CD14-positive monocyte (primary cell): ENCODE measurements at regions not wholly inside any gene's neighbourhood (a gene's known extent, or its start where the extent isn't known, plus 50 kb on each side); places are given as distances from the start of the nearest gene placed in this dataset.

Experiments
- DNase-seq, 3 donors: peaks; one replicate each; pipeline ENCODE4 v3.0.0-alpha.2; 2011 to 2022
- H2AFZ ChIP-seq: 2 replicates; pipeline ENCODE4 v1.6.0; 2012; ENCODE audit warnings: mild to moderate bottlenecking, low read depth, low read length, inconsistent platforms; ENCODE audit not compliant: insufficient read depth, poor library complexity, severe bottlenecking
- H3K27ac ChIP-seq, 2 donors: 1 replicate in 1 of 2; 2 replicates in 1 of 2; pipeline ENCODE4 v1.5.1; 2012 to 2013; ENCODE audit warnings: low read length in 2 of 2, control low read depth in 1 of 2, inconsistent platforms in 1 of 2, low read depth in 1 of 2, mild to moderate bottlenecking in 1 of 2
- H3K27me3 ChIP-seq, 2 donors: one replicate each; pipeline versions ENCODE4 v1.6.0 to v1.6.1; 2011 to 2013; ENCODE audit warnings: low read length in 2 of 2; ENCODE audit not compliant: control insufficient read depth in 2 of 2, insufficient read depth in 2 of 2
- H3K36me3 ChIP-seq, 2 donors: replicated peaks in 1 of 2; 1 replicate in 1 of 2; 2 replicates in 1 of 2; pipeline versions ENCODE4 v1.5.1 to v1.6.1; 2012 to 2013; ENCODE audit warnings: low read length in 2 of 2, control low read depth in 1 of 2, inconsistent platforms in 1 of 2, mild to moderate bottlenecking in 1 of 2; ENCODE audit not compliant: insufficient read depth in 2 of 2, control insufficient read depth in 1 of 2
- H3K4me1 ChIP-seq, 2 donors: 1 replicate in 1 of 2; 2 replicates in 1 of 2; pipeline versions ENCODE4 v1.5.1 to v1.6.1; 2012 to 2013; ENCODE audit warnings: low read length in 2 of 2, control low read depth in 1 of 2, inconsistent platforms in 1 of 2, mild to moderate bottlenecking in 1 of 2, moderate library complexity in 1 of 2; ENCODE audit not compliant: insufficient read depth in 2 of 2, control insufficient read depth in 1 of 2
- H3K4me2 ChIP-seq: replicated peaks from 2 replicates; pipeline ENCODE3; 2012; ENCODE audit warnings: low read length, moderate library complexity, mild to moderate bottlenecking; ENCODE audit not compliant: poor library complexity, severe bottlenecking; ENCODE audit errors: extremely low read depth
- H3K4me3 ChIP-seq, 3 experiments: fragments of 200-600 bp in 1 of 3; sonication (generic) in 1 of 3; replicated peaks in 1 of 3; 1 replicate in 2 of 3; 2 replicates in 1 of 3; pipeline ENCODE4 v1.5.1; 2011 to 2013; ENCODE audit warnings: low read length in 3 of 3, mild to moderate bottlenecking in 3 of 3, control low read depth in 2 of 3, low read depth in 2 of 3, inconsistent platforms in 1 of 3, moderate library complexity in 1 of 3
- H3K79me2 ChIP-seq: 2 replicates; pipeline ENCODE4 v1.6.0; 2012; ENCODE audit warnings: mild to moderate bottlenecking, control low read depth, inconsistent platforms, low read length, moderate library complexity; ENCODE audit not compliant: insufficient read depth
- H3K9ac ChIP-seq: 2 replicates; pipeline ENCODE4 v1.6.0; 2017; ENCODE audit warnings: low read length, mild to moderate bottlenecking; ENCODE audit not compliant: insufficient read depth, poor library complexity, severe bottlenecking
- H3K9me3 ChIP-seq, 2 donors: replicated peaks in 1 of 2; 1 replicate in 1 of 2; 2 replicates in 1 of 2; pipeline versions ENCODE4 v1.5.1 to v1.6.1; 2012 to 2013; ENCODE audit warnings: low read length in 2 of 2, control low read depth in 1 of 2; ENCODE audit not compliant: control insufficient read depth in 1 of 2, insufficient read depth in 1 of 2
- H4K20me1 ChIP-seq: 2 replicates; pipeline ENCODE4 v1.6.0; 2012; ENCODE audit warnings: mild to moderate bottlenecking, low read length, control low read depth, moderate library complexity; ENCODE audit not compliant: insufficient read depth
- H3K27ac Mint-ChIP-seq, 7 donors: one replicate each; pipeline ENCODE4 v1.8.0; 2020; ENCODE audit warnings: mild to moderate bottlenecking in 7 of 7, mixed read lengths in 7 of 7, moderate library complexity in 6 of 7, inconsistent platforms in 2 of 7
- H3K27me3 Mint-ChIP-seq, 3 donors: one replicate each; pipeline ENCODE4 v1.8.0; 2021 to 2022; ENCODE audit warnings: low read depth in 3 of 3, mild to moderate bottlenecking in 3 of 3, mixed read lengths in 3 of 3, moderate library complexity in 3 of 3, inconsistent platforms in 1 of 3
- H3K36me3 Mint-ChIP-seq, 2 donors: one replicate each; pipeline ENCODE4 v1.8.0; 2020; ENCODE audit warnings: mixed read lengths in 2 of 2, inconsistent platforms in 1 of 2, mild to moderate bottlenecking in 1 of 2
- H3K4me1 Mint-ChIP-seq: one replicate; pipeline ENCODE4 v1.8.0; 2020; ENCODE audit warnings: mild to moderate bottlenecking, mixed read lengths
- H3K4me3 Mint-ChIP-seq, 2 donors: one replicate each; pipeline ENCODE4 v1.8.0; 2020; ENCODE audit warnings: mild to moderate bottlenecking in 2 of 2, mixed read lengths in 2 of 2, moderate library complexity in 1 of 2
- H3K9me3 Mint-ChIP-seq, 7 donors: one replicate each; pipeline ENCODE4 v1.8.0; 2020 to 2022; ENCODE audit warnings: mixed read lengths in 7 of 7, mild to moderate bottlenecking in 6 of 7, moderate library complexity in 6 of 7, inconsistent platforms in 2 of 7
- CTCF ChIP-seq: fragments of 200-600 bp; IDR thresholded peaks from one replicate; pipeline ENCODE4 v1.8.0; 2022; ENCODE audit warnings: antibody characterized with exemption, mild to moderate bottlenecking
- WGBS: methylation state at CpG from one replicate; pipeline ENCODE4 v1.1.5; 2013; ENCODE audit warnings: missing lambda C conversion rate; ENCODE audit not compliant: insufficient coverage; 5-methylcytosine and 5-hydroxymethylcytosine counted together
- intact Hi-C, 2 donors: fragments of 100-400 bp; cut with micrococcal nuclease; formaldehyde crosslinking; loops; one replicate each; pipeline versions ENCODE4 v1.15.0 to v1.15.1; 2023

- peak overlapping the region in 1 of 7 donors; percentile 33 for H3K27ac Mint-ChIP-seq
- no peak for TF ChIP-seq CTCF
- peaks cover 17 to 24% of the 10 kb centered on the region in 2 donors for H3K9me3 ChIP-seq
Measured at GRCh38 chr18:39801848-39802247, 2153.2 kb upstream of the PIK3C3 start.

GRCh38 chr18:39801010-39801409 lies 2154.0 kb upstream of the PIK3C3 start:
- peaks cover 17 to 24% of the 10 kb centered on the region in 2 donors for H3K9me3 ChIP-seq
- peaks cover 0 to 2% (median 1%) of the 10 kb centered on the region in 3 donors for H3K27me3 Mint-ChIP-seq
- no peak for TF ChIP-seq CTCF
- intact Hi-C loops, result no loop called here
- no peak overlapping the region for H3K4me2 ChIP-seq
- H3K4me1 ChIP-seq, result peaks cover 3 to 6% of the 10 kb centered on the region in 2 donors
- DNase-seq, result no peak
- no peak overlapping the region for H3K4me3 Mint-ChIP-seq
- H3K4me1 Mint-ChIP-seq, result peaks cover 21% of the 10 kb centered on the region
- H3K9ac ChIP-seq, result no peak overlapping the region
- no peaks in the 10 kb centered on the region for H3K79me2 ChIP-seq
- H3K27me3 ChIP-seq, result no peaks in the 10 kb centered on the region
- no peaks in the 10 kb centered on the region for H3K36me3 ChIP-seq
- no peak overlapping the region for H3K4me3 ChIP-seq
- H3K9me3 Mint-ChIP-seq, result peaks cover 0 to 12% (median 0%) of the 10 kb centered on the region in 7 donors
- H3K27ac ChIP-seq, result no peak overlapping the region
- over 99% methylated on average over 15 of the region's 15 CpGs for WGBS
- H4K20me1 ChIP-seq, result no peaks in the 10 kb centered on the region
- no peaks in the 10 kb centered on the region for H3K36me3 Mint-ChIP-seq
- H2AFZ ChIP-seq, result no peak overlapping the region
- no peak overlapping the region for H3K27ac Mint-ChIP-seq

More at GRCh38 chr18:39801848-39802247, 2153.2 kb upstream of the PIK3C3 start:
- H3K27me3 ChIP-seq, result no peaks in the 10 kb centered on the region
- H3K4me3 Mint-ChIP-seq, result no peak overlapping the region
- DNase-seq, result no peak
- intact Hi-C loops, result no loop called here
- no peak overlapping the region for H3K27ac ChIP-seq
- WGBS, result 83% methylated on average over 7 of the region's 9 CpGs
- peaks cover 3 to 6% of the 10 kb centered on the region in 2 donors for H3K4me1 ChIP-seq
- peaks cover 0 to 2% (median 1%) of the 10 kb centered on the region in 3 donors for H3K27me3 Mint-ChIP-seq
- H3K4me1 Mint-ChIP-seq, result peaks cover 19% of the 10 kb centered on the region
- no peak overlapping the region for H3K9ac ChIP-seq
- H3K36me3 Mint-ChIP-seq, result no peaks in the 10 kb centered on the region
- H3K79me2 ChIP-seq, result no peaks in the 10 kb centered on the region
- no peaks in the 10 kb centered on the region for H3K36me3 ChIP-seq
- no peak overlapping the region for H3K4me2 ChIP-seq
- no peaks in the 10 kb centered on the region for H4K20me1 ChIP-seq
- no peak overlapping the region for H2AFZ ChIP-seq
- peaks cover 0 to 12% (median 0%) of the 10 kb centered on the region in 7 donors for H3K9me3 Mint-ChIP-seq
- H3K4me3 ChIP-seq, result no peak overlapping the region
